H1 (cell line): ENCODE measurements at regions not wholly inside any gene's neighbourhood (a gene's known extent, or its start where the extent isn't known, plus 50 kb on each side); places are given as distances from the start of the nearest gene placed in this dataset.

ENCODE experiments used
- CTCF ChIA-PET: fragments of 300-600 bp; sonication (Branson Sonifier 250); formaldehyde crosslinking; loops from one replicate; lab custom pipeline; 2021; ENCODE audit not compliant: partially characterized antibody; lab: Charles Lee
- POLR2A ChIA-PET: fragments of 300-600 bp; sonication (Branson Sonifier 250); formaldehyde crosslinking; loops from one replicate; lab custom pipeline; 2021; ENCODE audit warnings: inconsistent platforms; ENCODE audit not compliant: partially characterized antibody; lab: Charles Lee
- DNase-seq, 2 experiments: peaks; one replicate each; pipeline versions ENCODE4 v3.0.0 to v3.0.0-alpha.2; 2010 to 2022; ENCODE audit warnings: low spot score in 2 of 2, low read depth in 1 of 2, mixed read lengths in 1 of 2
- FAIRE-seq: peaks from 2 replicates; lab custom pipeline; 2011; peaks lifted over from hg19 to GRCh38; lab: Jason Lieb, UNC
- H2AFZ ChIP-seq: 2 replicates; pipeline ENCODE4 v1.8.1; 2012; ENCODE audit warnings: low read length, inconsistent platforms
- H2AK5ac ChIP-seq: 2 replicates; pipeline ENCODE4 v1.6.1; 2013; ENCODE audit warnings: low read depth, low read length
- H2BK120ac ChIP-seq: replicated peaks from 2 replicates; pipeline ENCODE3; 2013; ENCODE audit warnings: low read depth, low read length, inconsistent platforms
- H2BK12ac ChIP-seq: 2 replicates; pipeline ENCODE4 v1.6.1; 2013; ENCODE audit warnings: low read depth, low read length
- H2BK15ac ChIP-seq: 2 replicates; pipeline ENCODE4 v1.6.1; 2013; ENCODE audit warnings: low read length
- H2BK20ac ChIP-seq: 2 replicates; pipeline ENCODE4 v1.6.1; 2013; ENCODE audit warnings: low read length
- H2BK5ac ChIP-seq: 2 replicates; pipeline ENCODE4 v1.6.1; 2013; ENCODE audit warnings: low read depth, low read length
- H3K14ac ChIP-seq: 2 replicates; pipeline ENCODE4 v1.6.1; 2013; ENCODE audit warnings: inconsistent platforms; ENCODE audit not compliant: insufficient read length
- H3K18ac ChIP-seq: 2 replicates; pipeline ENCODE4 v1.6.1; 2013; ENCODE audit warnings: low read length; ENCODE audit errors: extremely low read depth
- H3K23ac ChIP-seq: 2 replicates; pipeline ENCODE4 v1.6.1; 2013; ENCODE audit warnings: inconsistent platforms; ENCODE audit not compliant: insufficient read length
- H3K23me2 ChIP-seq: 2 replicates; pipeline ENCODE4 v1.6.1; 2013; ENCODE audit warnings: low read depth, low read length
- H3K27ac ChIP-seq: 2 replicates; pipeline ENCODE4 v1.6.1; 2011; ENCODE audit warnings: low read depth, low read length, inconsistent platforms
- H3K27me3 ChIP-seq, 4 experiments: replicated peaks in 1 of 4; 1 replicate in 1 of 4; 2 replicates in 3 of 4; pipeline versions ENCODE4 v1.6.1 to v1.8.1; 2011 to 2013; ENCODE audit warnings: low read length in 3 of 4, mild to moderate bottlenecking in 3 of 4, inconsistent platforms in 2 of 4, mixed read lengths in 2 of 4, moderate library complexity in 1 of 4; ENCODE audit not compliant: control insufficient read depth in 3 of 4, insufficient read depth in 3 of 4; ENCODE audit errors: extremely low read depth in 1 of 4
- H3K36me3 ChIP-seq, 4 experiments: 2 replicates each; pipeline versions ENCODE4 v1.6.1 to v1.8.1; 2011 to 2013; ENCODE audit warnings: mild to moderate bottlenecking in 4 of 4, low read length in 3 of 4, moderate library complexity in 2 of 4, control low read depth in 1 of 4, inconsistent platforms in 1 of 4; ENCODE audit not compliant: insufficient read depth in 4 of 4, control insufficient read depth in 2 of 4
- H3K4ac ChIP-seq: replicated peaks from 2 replicates; pipeline ENCODE3; 2013; ENCODE audit warnings: low read length, low read depth, mixed read lengths, inconsistent platforms; ENCODE audit not compliant: insufficient read length
- H3K4me1 ChIP-seq, 4 experiments: replicated peaks in 1 of 4; 1 replicate in 1 of 4; 2 replicates in 3 of 4; pipeline versions ENCODE4 v1.6.1 to v1.8.1; 2011 to 2013; ENCODE audit warnings: low read length in 3 of 4, inconsistent platforms in 2 of 4, mixed read lengths in 1 of 4; ENCODE audit not compliant: insufficient read depth in 4 of 4, control insufficient read depth in 3 of 4
- H3K4me2 ChIP-seq, 2 experiments: 2 replicates each; pipeline versions ENCODE4 v1.6.1 to v1.8.1; 2011 to 2013; ENCODE audit warnings: low read depth in 2 of 2, low read length in 2 of 2, control low read depth in 1 of 2, inconsistent platforms in 1 of 2, mild to moderate bottlenecking in 1 of 2; ENCODE audit not compliant: insufficient read depth in 1 of 2
- H3K4me3 ChIP-seq, 4 experiments: fragments of 200-600, 300-600 bp in 1 of 4; sonication (generic), shearing (Covaris generic), sonication (Bioruptor Twin) in 1 of 4; 2 replicates each; pipeline versions ENCODE4 v1.5.1 to v1.8.1; 2011 to 2016; ENCODE audit warnings: low read length in 4 of 4, low read depth in 3 of 4, control low read depth in 2 of 4, inconsistent platforms in 2 of 4, mild to moderate bottlenecking in 2 of 4, mixed read lengths in 1 of 4, moderate library complexity in 1 of 4; ENCODE audit not compliant: insufficient read depth in 2 of 4; ENCODE audit errors: extremely low read depth in 1 of 4
- H3K56ac ChIP-seq: replicated peaks from 2 replicates; pipeline ENCODE3; 2013; ENCODE audit warnings: low read depth, mild to moderate bottlenecking, mixed read lengths, low read length, inconsistent platforms; ENCODE audit not compliant: insufficient read length
- H3K79me1 ChIP-seq: 2 replicates; pipeline ENCODE4 v1.6.1; 2013; ENCODE audit warnings: low read depth, low read length, control low read depth
- H3K79me2 ChIP-seq, 2 experiments: 2 replicates each; pipeline versions ENCODE4 v1.6.1 to v1.8.1; 2012 to 2013; ENCODE audit warnings: low read length in 2 of 2, mild to moderate bottlenecking in 2 of 2, inconsistent platforms in 1 of 2; ENCODE audit not compliant: insufficient read depth in 2 of 2, control insufficient read depth in 1 of 2
- H3K9ac ChIP-seq, 4 experiments: replicated peaks in 1 of 4; 1 replicate in 1 of 4; 2 replicates in 3 of 4; pipeline versions ENCODE4 v1.6.1 to v1.8.1; 2011 to 2013; ENCODE audit warnings: low read depth in 3 of 4, low read length in 3 of 4, control low read depth in 2 of 4, mild to moderate bottlenecking in 2 of 4, moderate library complexity in 2 of 4, inconsistent platforms in 1 of 4; ENCODE audit errors: extremely low read depth in 1 of 4
- H3K9me3 ChIP-seq, 2 experiments: 2 replicates each; pipeline versions ENCODE4 v1.6.1 to v1.8.1; 2012 to 2013; ENCODE audit warnings: mild to moderate bottlenecking in 2 of 2, moderate library complexity in 2 of 2, control low read depth in 1 of 2, inconsistent platforms in 1 of 2, low read depth in 1 of 2, low read length in 1 of 2, mixed read lengths in 1 of 2; ENCODE audit not compliant: insufficient read depth in 2 of 2
- H4K20me1 ChIP-seq, 2 experiments: replicated peaks in 1 of 2; 2 replicates each; pipeline versions ENCODE3 to v1.8.1; 2011 to 2013; ENCODE audit warnings: inconsistent platforms in 2 of 2, low read length in 2 of 2, mild to moderate bottlenecking in 1 of 2; ENCODE audit not compliant: insufficient read depth in 2 of 2, control insufficient read depth in 1 of 2
- H4K5ac ChIP-seq: 2 replicates; pipeline ENCODE4 v1.6.1; 2013; ENCODE audit warnings: low read length, low read depth, mixed read lengths, inconsistent platforms; ENCODE audit not compliant: insufficient read length
- H4K8ac ChIP-seq: 2 replicates; pipeline ENCODE4 v1.8.0; 2013; ENCODE audit warnings: mild to moderate bottlenecking, moderate library complexity, low read length, inconsistent platforms; ENCODE audit not compliant: insufficient read depth; ENCODE audit errors: extremely low read depth
- H4K91ac ChIP-seq: replicated peaks from 2 replicates; pipeline ENCODE3; 2013; ENCODE audit warnings: low read length, mixed read lengths, inconsistent platforms; ENCODE audit not compliant: insufficient read length
- BCL11A ChIP-seq, 2 experiments: IDR thresholded peaks; one replicate each; pipeline ENCODE4 v1.6.1; 2011; ENCODE audit warnings: low read depth in 2 of 2, low read length in 2 of 2, mild to moderate bottlenecking in 2 of 2
- CEBPB ChIP-seq: IDR thresholded peaks from 2 replicates; pipeline ENCODE4 v1.6.1; 2012; ENCODE audit warnings: low read depth, low read length
- FOSL1 ChIP-seq: IDR thresholded peaks from 2 replicates; pipeline ENCODE4 v1.6.1; 2011; ENCODE audit warnings: mild to moderate bottlenecking, low read depth, low read length, moderate library complexity; ENCODE audit not compliant: insufficient read depth
- HDAC6 ChIP-seq: IDR thresholded peaks from one replicate; pipeline ENCODE4 v1.7.1; 2012; ENCODE audit warnings: low read depth, mild to moderate bottlenecking, inconsistent platforms, low read length, moderate library complexity
- MAFK ChIP-seq: IDR thresholded peaks from 2 replicates; pipeline ENCODE4 v1.6.1; 2012; ENCODE audit warnings: low read depth, mild to moderate bottlenecking, improper control_type of control experiment, low read length
- POLR2AphosphoS5 ChIP-seq: IDR thresholded peaks from 2 replicates; pipeline ENCODE4 v1.6.1; 2011; ENCODE audit warnings: low read depth, low read length
- SIX5 ChIP-seq: IDR thresholded peaks from 2 replicates; pipeline ENCODE4 v1.6.1; 2011; ENCODE audit warnings: mild to moderate bottlenecking, low read depth, low read length
- YY1 ChIP-seq: IDR thresholded peaks from 2 replicates; pipeline ENCODE4 v1.6.1; 2011; ENCODE audit warnings: low read depth, mild to moderate bottlenecking, low read length
- WGBS, 2 experiments: shearing (Covaris generic) in 1 of 2; methylation state at CpG; one replicate each; pipeline versions ENCODE4 v1.1.6 to v1.1.7; 2013 to 2015; ENCODE audit warnings: low lambda C conversion rate in 2 of 2, mixed read lengths in 2 of 2, inconsistent platforms in 1 of 2, low coverage in 1 of 2, missing lambda C conversion rate in 1 of 2; ENCODE audit not compliant: insufficient replicate concordance in 2 of 2, insufficient coverage in 1 of 2, insufficient read length in 1 of 2; ENCODE audit errors: extremely low coverage in 1 of 2, missing lambda C conversion rate in 1 of 2; 5-methylcytosine and 5-hydroxymethylcytosine counted together
- TF ChIP-seq, protein P1 (sequence below), 3 experiments: IDR thresholded peaks; 1 replicate in 2 of 3; 2 replicates in 1 of 3; pipeline versions ENCODE4 v1.5.1 to v1.6.1; 2011; ENCODE audit warnings: low read length in 3 of 3, mild to moderate bottlenecking in 3 of 3, inconsistent platforms in 2 of 3, low read depth in 1 of 3, moderate library complexity in 1 of 3; ENCODE audit not compliant: insufficient read depth in 1 of 3; ENCODE audit errors: control extremely low read depth in 1 of 3
- TF ChIP-seq, protein P2 (sequence below): IDR thresholded peaks from 2 replicates; pipeline ENCODE4 v1.6.1; 2012; ENCODE audit warnings: inconsistent platforms

DNA sequence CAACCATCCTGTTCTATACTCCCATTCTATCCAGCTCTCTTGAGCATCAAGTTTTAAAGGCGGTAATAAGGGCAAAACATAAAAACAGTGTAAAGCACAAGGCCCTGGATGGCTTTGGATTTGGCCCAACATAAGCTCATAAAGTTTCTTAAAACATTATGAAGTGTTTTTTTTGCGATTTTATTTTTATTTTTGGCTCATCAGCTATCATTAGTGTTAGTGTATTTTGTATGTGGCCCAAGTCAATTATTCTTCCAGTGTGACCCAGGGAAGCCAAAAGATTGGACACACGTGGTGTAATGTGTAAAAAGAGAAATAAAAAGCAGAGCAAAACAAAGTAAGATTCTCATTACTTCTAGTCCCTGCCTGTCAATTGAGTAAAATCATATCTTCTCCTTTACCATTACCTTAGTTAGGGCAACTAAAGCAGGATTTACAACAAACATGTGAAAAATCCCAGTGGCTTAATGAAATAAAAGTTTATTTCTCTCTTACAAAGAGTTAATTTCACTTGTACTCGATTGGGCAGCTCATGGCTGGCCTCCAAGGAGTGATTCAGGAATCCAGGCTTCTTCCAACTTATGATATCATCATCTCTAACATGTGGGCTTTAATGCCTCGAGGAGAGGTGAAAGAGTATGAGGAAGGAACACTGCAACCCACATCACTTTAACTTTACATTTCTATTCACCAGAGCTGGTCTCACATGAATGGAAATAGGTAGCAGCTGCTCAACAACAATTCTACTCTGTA lies 725.2 kb upstream of the SLITRK1 start:
- Histone ChIP-seq H2BK5ac (no peak overlapping the region), H4K20me1 (no peaks in the 10 kb centered on the region), H3K27me3 (no peaks in the 10 kb centered on the region), H3K79me1 (no peaks in the 10 kb centered on the region), H3K4me2 (no peak overlapping the region), H2BK12ac (no peak overlapping the region), H3K79me2 (no peaks in the 10 kb centered on the region), H2AFZ (0 out of 2 replicates have a peak overlapping the region, but pooled peaks have one; percentile 20), H3K4ac (no peak overlapping the region), H2BK120ac (no peak overlapping the region), H3K23ac (no peak overlapping the region), H3K27ac (no peak overlapping the region), H3K14ac (no peak overlapping the region), H2AK5ac (no peak overlapping the region), H3K9me3 (no peaks in the 10 kb centered on the region), H2BK20ac (no peak overlapping the region), H2BK15ac (no peak overlapping the region), H3K9ac (no peak overlapping the region), H3K23me2 (no peaks in the 10 kb centered on the region), H3K56ac (no peak overlapping the region), H3K4me1 (no peaks in the 10 kb centered on the region; a peak in 1 of 7 replicates), H3K18ac (no peak overlapping the region), H3K36me3 (no peaks in the 10 kb centered on the region), H4K91ac (no peak overlapping the region), H3K4me3 (no peak overlapping the region), H4K5ac (no peak overlapping the region), H4K8ac (no peak overlapping the region)
- POLR2A ChIA-PET: no interaction called here
- WGBS, 2 experiments: 88% methylated on average over 5 of the region's 5 CpGs; no CpG with 5 or more reads in 1 of the 2 experiments
- FAIRE-seq (no peak), DNase-seq (no peak)
- TF ChIP-seq MAFK (no peak), BCL11A (IDR thresholded peaks at IDR 0.05; ENCODE audit: low read depth in 2 of 2, low read length in 2 of 2) (no peak), SIX5 (no peak), POLR2AphosphoS5 (no peak), HDAC6 (no peak), CEBPB (no peak), YY1 (no peak), FOSL1 (no peak)
- TF ChIP-seq, protein P1, sequence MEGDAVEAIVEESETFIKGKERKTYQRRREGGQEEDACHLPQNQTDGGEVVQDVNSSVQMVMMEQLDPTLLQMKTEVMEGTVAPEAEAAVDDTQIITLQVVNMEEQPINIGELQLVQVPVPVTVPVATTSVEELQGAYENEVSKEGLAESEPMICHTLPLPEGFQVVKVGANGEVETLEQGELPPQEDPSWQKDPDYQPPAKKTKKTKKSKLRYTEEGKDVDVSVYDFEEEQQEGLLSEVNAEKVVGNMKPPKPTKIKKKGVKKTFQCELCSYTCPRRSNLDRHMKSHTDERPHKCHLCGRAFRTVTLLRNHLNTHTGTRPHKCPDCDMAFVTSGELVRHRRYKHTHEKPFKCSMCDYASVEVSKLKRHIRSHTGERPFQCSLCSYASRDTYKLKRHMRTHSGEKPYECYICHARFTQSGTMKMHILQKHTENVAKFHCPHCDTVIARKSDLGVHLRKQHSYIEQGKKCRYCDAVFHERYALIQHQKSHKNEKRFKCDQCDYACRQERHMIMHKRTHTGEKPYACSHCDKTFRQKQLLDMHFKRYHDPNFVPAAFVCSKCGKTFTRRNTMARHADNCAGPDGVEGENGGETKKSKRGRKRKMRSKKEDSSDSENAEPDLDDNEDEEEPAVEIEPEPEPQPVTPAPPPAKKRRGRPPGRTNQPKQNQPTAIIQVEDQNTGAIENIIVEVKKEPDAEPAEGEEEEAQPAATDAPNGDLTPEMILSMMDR (IDR thresholded peaks at IDR 0.05; ENCODE audit: control extremely low read depth in 1 of 3, insufficient read depth in 1 of 3, low read depth in 1 of 3, low read length in 3 of 3): no peak
- TF ChIP-seq, protein P2, sequence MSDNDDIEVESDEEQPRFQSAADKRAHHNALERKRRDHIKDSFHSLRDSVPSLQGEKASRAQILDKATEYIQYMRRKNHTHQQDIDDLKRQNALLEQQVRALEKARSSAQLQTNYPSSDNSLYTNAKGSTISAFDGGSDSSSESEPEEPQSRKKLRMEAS: no peak
- CTCF ChIA-PET: interaction anchor here (1.4 kb wide), 1 partner anchor 28 kb away, joined by 4 read pairs; no protein-coding TSS in a partner anchor
